Dermis microvascular lymphatic vessel endothelial cell (primary cell): ENCODE measurements at regions not wholly inside any gene's neighbourhood (a gene's known extent, or its start where the extent isn't known, plus 50 kb on each side); places are given as distances from the start of the nearest gene placed in this dataset.

Experiments used
- DNase-seq, 2 donors: peaks; one replicate each; pipeline versions ENCODE4 v3.0.0 to v3.0.0-alpha.2; 2010; ENCODE audit warnings: low read depth in 2 of 2

- DNase-seq, result no peak
These were observed 54.5 kb downstream of the TKTL2 start for GRCh38 chr4:163419074-163419473.

- no peak for DNase-seq
These were observed 57.9 kb downstream of the TKTL2 start for GRCh38 chr4:163415668-163416067.

GRCh38 chr4:163414275-163414674 lies 59.3 kb downstream of the TKTL2 start:
- no peak for DNase-seq

DNA sequence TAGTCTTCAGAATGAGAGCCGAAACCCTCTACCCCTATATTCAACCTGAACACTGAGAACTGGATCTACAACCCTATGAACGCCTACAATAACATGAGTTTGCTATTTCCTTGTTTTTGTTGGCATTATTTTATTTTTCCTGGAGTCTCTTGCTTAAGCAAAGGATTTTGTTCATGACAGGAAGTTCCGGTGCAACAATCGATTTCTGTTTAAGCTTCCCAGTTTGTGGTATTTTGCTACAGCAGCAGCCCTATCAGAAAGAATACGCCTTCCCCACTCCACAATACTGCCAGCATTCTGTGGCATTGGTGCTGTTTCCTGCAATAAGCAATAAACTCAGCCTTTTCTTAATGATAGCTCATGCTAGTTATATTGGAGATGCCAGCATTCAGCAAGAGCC lies 60.9 kb downstream of the NPY5R start:
- peak; percentile 31 to 36 for DNase-seq

- no peak for DNase-seq
These were observed 60.4 kb downstream of the NPY5R start for GRCh38 chr4:163404080-163404479.
